NCI-H2171 (cell line): ENCODE measurements at regions not wholly inside any gene's neighbourhood (a gene's known extent, or its start where the extent isn't known, plus 50 kb on each side); places are given as distances from the start of the nearest gene placed in this dataset.

Experiments
- DNase-seq: peaks from one replicate; lab custom pipeline; 2025; lab: John Stamatoyannopoulos, UW

GRCh38 chr3:27861046-27862036 lies 139.2 kb upstream of the EOMES start:
- no peak for DNase-seq

DNA sequence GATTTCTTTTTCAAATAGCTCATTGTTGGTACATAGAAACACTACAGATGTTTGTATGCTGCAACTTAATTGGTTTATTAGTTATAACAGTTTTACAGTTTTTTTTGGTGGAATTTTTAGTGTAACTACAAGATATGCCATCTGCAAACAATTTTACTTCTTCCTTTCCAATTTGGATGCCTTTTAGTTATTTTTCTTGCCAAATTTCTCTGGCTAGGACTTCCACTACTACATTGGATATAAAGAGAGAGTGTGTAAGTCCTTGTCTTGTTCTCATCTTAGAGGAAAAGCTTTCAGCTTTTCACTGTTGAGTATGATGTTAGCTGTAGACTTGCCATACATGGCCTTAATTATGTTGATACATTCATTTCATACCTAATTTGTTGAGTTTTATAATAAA lies 143.6 kb upstream of the EOMES start:
- DNase-seq = no peak

- DNase-seq = no peak
Measured at GRCh38 chr3:27869152-27869551, 147.0 kb upstream of the EOMES start.

DNA sequence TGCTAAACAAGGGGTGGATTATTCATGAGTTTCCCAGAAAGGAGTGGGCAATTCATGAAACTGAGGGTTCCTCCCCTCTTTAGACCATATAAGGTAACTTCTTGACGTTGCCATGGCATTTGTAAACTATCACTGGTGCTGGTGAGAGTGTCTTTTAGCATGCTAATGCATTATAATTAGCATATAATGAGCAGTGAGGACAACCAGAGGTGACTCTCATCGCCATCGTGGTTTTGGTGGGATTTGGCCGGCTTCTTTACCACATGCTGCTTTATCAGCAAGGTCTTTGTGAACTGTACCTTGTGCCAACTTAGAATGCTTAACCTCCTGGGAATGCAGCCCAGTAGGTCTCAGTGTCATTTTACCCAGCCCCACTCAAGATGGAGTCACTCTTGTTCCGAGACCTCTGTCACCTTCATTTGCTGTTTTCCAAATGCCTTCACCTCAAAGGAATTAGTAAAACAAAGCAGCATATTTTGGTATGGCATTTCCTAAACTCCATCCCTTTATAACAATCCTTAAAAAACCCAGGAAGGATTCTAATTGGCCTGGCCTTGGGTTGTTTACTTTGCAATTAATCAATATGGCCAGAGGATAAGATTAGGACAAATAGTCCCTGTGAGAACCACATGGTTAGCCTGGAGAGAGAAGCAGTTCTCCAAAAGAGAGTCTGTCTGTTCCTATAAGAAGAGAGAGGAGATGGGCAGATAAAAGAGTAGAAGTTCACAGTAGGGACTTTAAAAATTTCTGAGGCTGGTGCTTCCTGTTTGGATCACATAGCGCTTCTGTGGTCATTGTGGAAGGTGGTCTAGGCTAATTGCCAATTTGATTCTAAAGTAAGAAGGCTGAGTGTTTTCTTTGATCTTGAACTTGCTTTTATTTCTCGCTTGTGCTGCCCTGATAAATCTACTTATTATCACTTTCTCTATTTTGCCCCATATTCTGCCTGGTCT lies 155.2 kb upstream of the EOMES start:
- no peak for DNase-seq

DNA sequence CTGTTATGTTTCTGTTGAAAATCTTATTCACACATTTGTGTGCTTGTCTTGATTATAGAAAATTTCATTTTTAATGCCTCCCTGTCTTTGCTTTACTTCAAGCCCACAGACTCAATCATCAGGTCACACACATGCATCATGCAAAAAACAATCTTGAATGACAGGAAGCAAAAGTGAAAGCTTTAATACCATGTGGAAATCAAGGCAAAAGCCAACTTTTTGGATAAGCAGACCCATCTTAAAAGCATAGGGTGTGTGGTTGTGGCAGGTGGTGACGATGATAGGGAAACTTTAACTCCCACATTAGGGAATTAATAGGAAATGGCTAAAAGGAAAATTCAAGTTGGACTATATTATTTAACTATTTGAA lies 155.9 kb upstream of the EOMES start:
- DNase-seq = no peak

DNA sequence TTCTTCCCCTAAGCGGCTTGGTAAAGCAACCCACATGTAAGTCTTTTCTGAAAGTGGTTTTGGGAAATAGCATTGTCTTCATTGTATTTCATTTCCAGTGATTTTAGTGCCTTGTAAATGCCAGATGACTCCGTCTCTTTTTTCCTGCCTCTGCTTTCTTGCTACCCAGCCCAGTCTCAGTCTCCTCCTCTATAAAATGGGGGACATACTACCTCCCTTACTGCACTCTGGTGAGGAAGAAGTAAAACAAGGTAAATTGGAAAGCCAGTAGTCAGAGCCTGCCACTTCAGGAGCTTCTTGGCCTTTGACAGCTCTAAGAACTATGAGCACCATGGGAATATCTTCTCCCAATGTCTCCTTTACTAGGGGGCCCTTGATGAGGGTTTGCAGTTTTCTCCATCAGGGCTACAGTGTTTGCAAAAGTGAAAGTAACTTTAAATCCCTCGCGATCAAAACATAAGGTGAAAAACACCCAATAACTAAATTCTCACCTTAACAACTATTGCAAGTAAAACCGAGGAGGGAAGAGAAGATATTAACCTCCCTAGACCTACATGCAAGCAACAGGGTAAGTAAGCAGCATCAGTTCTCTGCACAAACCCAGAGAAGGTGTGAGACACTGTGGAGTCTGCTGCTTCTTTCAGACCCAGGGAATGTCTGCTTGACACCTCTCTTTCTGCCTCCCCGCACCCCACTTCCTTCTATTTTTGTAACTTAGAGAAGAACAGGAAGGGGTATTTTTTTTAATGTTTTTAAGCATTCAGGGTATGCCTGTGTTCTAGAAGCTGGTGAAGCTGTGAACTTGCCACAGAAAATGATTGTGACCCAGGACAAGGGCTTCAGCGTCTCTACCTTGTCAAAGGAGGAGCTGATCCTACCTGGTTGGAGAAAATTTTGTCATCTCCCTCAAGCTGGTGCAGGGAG lies 159.1 kb upstream of the EOMES start:
- no peak for DNase-seq

DNA sequence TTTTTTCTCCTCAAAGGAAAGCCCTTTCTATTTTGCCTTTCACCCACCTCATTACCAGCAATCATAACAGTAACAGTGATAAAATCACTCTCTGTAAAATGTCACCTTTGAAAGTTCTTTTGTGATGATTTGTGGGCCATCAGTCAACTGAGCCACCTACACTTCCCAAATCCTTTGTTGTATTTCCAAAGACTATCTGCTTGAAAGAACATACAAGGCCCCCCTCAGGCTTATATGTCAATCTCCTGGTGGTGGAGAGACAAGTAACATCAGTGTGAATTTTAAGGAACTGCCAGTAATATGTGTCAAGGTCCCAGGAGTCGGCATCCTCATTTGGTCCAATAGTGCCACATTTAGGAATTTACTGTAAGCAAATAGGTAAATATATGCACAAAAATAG lies 161.1 kb upstream of the EOMES start:
- no peak for DNase-seq

- no peak for DNase-seq
Measured at GRCh38 chr3:27885641-27886040, 163.5 kb upstream of the EOMES start.

DNA sequence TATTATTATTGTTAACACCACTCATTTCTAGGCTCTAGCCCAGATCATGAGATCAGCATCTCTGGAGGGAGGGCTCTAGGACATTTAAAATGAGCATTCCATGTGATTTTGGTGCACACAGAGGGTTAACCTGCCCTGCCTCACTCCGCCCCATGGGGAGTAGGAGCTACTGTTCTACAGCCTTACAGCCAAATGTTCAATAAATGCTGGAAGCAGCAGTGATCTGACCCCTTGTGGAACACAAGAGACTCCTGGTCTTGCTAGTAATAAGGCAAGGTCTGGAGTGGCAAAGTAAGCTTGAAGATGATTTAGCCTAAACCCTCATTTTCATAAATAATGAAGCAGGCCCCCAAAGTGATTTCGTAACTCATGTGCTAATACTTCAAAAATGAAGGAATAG lies 166.4 kb upstream of the EOMES start:
- no peak for DNase-seq

DNA sequence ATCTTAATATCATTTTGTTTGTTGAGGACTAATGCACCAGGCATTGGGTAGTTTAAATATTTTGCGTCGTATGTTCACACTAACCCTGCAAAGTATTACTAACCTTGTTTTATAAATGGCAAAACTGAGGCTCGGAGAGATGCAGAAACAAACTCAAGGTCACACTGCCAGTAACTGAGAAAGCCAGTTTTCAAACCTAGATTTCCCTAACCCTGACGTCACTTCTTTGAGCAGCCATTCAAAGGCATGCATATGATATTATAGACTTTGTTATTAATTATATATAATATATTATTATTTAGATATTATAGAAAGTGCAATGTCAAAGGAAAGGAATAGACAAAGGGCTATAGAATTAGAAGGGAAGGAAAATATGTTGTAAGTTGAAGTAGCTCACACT lies 167.6 kb upstream of the EOMES start:
- DNase-seq = no peak

DNA sequence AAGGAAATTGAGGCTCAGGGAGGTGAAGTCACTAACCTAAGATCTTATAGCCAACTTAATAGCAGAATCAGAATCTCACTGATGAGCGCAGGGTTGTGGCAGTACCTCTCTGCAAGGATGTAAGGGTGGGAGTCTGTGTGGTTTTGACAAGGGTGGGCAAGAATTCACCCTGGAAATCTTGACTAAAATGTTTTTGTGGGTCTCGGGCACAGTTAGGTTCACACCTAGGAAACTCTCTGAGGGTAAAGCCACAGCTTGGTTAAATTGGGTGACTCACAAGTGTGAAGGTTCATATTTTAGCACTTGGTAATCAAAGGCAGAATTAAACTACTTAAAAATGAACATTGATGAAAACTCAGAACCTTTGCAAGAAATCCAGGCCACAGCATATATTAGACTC lies 178.2 kb upstream of the EOMES start:
- DNase-seq = no peak

GRCh38 chr3:27903446-27903845 lies 181.3 kb upstream of the EOMES start:
- no peak for DNase-seq

DNA sequence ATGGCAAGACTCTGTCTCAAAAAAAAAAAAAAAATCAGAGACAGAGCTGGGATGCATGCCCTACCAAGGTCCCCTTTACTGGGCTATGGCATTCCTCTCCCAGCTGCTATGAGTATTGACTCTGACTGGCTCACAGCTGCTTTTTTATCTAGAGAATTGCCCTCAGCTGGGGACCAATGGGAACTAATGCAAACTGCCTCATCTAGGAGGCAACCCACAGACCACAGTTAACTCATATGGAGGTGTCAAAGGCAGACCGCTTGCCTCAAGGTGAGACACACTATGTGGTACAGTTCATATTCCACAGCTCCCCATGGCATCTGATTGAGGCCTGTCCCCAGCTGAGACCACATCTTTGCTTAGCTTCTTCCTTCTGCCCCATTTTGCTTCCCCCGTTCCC lies 183.5 kb upstream of the EOMES start:
- no peak for DNase-seq

DNA sequence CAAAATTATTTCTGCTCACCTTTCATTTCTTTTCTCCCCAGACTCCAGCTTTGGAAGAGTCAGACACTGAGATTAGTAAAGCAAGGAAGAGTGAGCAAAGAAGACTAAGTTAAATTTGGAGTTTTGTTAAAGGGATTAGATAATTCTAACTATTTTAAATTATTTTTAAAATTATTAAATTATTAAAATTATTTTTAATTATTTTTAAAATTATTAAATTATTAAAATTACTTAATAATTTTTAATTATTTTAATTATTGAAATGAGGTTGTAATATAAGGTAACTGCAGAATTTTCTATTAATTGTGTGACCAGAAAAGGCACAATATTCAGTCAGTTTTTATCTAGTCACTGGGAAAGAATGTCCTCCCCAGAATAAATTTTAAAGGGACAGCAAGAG lies 185.0 kb upstream of the EOMES start:
- no peak for DNase-seq

DNA sequence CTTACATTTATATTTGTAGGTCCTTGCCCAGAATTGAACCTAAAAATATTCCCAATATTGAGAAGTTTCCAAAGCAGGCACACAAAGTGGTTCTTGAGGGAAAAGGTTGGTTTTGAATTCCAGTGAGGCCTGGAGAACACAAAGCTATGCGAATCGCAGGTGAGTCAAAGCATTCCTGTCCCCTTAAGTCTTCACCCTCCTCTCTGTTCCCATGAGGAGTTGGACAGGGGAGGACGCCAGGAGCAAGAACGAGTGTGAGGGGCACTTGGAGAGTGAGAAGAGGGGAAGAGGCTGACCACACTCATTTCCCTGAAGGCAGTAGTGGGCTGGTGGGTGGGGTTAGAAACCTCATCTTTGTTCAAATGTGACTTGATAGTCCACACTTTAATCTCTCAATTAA lies 185.8 kb upstream of the EOMES start:
- no peak for DNase-seq

GRCh38 chr3:27910456-27910855 lies 188.3 kb upstream of the EOMES start:
- DNase-seq = no peak

DNA sequence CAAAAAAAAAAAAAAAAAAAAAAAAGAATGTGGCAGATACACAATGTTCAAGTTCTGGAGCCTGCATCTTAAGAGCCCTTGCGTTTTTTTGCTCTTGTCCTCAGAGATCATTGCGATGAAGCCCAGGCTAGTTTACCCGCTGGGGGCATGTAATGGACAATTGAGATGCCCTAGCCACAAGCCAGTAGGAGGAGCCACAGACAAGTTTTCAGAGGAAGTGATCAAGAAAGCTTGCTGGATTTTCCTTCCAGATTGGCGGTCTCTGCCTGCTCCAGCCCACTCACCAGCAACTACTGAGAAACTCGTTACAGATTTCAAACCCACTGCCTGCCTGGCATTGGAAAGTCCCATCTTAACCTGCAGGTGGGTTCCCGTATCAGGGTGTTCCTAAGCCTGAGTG lies 192.1 kb upstream of the EOMES start:
- no peak for DNase-seq

- no peak for DNase-seq
Measured at GRCh38 chr3:27923349-27924068, 201.4 kb upstream of the EOMES start.

DNA sequence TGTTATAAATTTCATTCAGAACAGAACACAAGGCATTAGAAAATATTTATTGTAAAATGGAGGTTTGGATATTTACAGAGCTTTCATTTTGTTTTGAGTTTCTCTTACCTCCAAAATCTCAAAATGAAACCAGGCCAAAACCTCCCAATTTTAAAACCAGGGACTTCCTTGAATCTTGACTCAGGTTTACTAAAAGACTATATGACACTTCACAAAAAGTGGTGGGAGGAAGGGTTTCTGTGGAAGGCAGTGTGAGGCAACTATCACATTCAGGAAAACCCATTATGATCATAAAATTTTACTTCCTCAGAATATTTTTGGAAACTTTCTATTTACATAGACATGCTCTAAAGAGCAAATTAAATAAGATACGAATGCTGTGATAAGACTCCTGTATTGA lies 205.8 kb upstream of the EOMES start:
- DNase-seq = no peak

DNA sequence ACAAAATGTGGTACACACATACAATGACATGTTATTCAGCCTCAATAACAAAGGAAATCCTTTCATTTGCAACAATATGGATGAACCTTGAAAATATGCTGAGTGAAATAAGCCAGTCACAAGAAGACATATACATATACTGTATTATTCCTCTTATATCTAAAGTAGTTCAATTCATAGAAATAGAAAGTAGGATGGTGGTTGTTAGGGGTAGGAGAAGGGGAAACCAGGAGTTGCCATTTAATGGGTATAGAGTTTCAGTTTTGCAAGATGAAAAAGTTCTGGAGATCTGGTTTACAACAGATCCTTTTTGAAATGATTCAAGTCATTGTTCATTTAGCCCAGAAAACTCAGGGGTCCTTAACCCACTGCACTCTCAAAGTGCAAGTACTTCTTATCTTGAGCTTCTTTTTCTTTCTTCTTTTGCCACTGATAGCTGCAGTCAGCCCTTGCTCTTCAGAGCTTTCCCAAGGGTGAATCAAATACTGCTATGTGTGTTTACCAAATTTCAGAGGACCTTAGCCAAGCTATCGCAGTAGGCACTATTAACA lies 208.0 kb upstream of the EOMES start:
- no peak for DNase-seq

DNA sequence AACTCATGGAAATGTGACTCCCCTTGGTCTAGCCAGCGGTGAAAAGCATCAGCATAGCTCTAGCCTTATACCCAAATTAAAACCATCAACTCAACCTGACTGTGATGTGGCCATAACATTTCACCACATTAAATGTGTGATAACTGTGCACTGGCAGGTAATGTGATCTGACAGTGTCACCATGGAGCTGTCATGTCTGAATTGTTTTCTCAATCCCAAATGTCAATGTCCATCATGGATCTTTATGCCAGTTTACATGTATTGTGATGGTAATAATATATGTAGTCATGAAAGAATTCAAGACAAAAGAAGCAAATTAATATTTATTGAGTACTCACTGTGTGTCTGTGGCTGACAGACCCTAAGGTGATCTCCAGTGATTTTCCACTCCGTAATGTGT lies 213.4 kb upstream of the EOMES start:
- no peak for DNase-seq
